A549 (cell line): ENCODE measurements at regions not wholly inside any gene's neighbourhood (a gene's known extent, or its start where the extent isn't known, plus 50 kb on each side); places are given as distances from the start of the nearest gene placed in this dataset.
"Not testable (repeated sequence)": the region's sequence is repeated elsewhere in the genome, so short reads cannot be mapped to it uniquely, and the experiment has no call there.

ENCODE experiments used
- CBX8 ChIP-seq: fragments of 200-600 bp; sonication (generic); IDR thresholded peaks from 2 replicates; pipeline ENCODE4 v1.6.1; 2016
- CHD2 ChIP-seq: fragments of 150-350 bp; IDR thresholded peaks from 2 replicates; pipeline ENCODE4 v1.6.1; 2014; ENCODE audit warnings: low read length; ENCODE audit not compliant: partially characterized antibody
- CTCF ChIP-seq: fragments of >200 bp; sonication (Bioruptor Twin); formaldehyde crosslinking; IDR thresholded peaks from 3 replicates; pipeline ENCODE4 v1.5.1; 2016
- EP300 ChIP-seq, 2 experiments: fragments of >200 bp; sonication (Bioruptor Twin); formaldehyde crosslinking; IDR thresholded peaks; 2 replicates in 1 of 2; 3 replicates in 1 of 2; pipeline ENCODE4 v1.6.1; 2016 to 2017
- ESRRA ChIP-seq: fragments of 150-350 bp; IDR thresholded peaks from 2 replicates; pipeline ENCODE4 v1.6.1; 2014; ENCODE audit warnings: mild to moderate bottlenecking, low read length, borderline replicate concordance
- KDM1A ChIP-seq: fragments of 200-600 bp; sonication (generic); IDR thresholded peaks from 2 replicates; pipeline ENCODE4 v1.6.1; 2016; ENCODE audit warnings: low read depth, mild to moderate bottlenecking
- MAFK ChIP-seq: fragments of 450-650 bp; IDR thresholded peaks from 2 replicates; pipeline ENCODE4 v1.6.1; 2014; ENCODE audit not compliant: partially characterized antibody
- MAX ChIP-seq: IDR thresholded peaks from 2 replicates; pipeline ENCODE4 v1.6.1; 2012
- NPAS2 ChIP-seq: fragments of 250-450 bp; sonication (Bioruptor Pico); IDR thresholded peaks from 2 replicates; pipeline ENCODE4 v1.8.0; 2022; ENCODE audit warnings: mild to moderate bottlenecking, moderate library complexity, borderline replicate concordance
- POLR2A ChIP-seq: IDR thresholded peaks from 2 replicates; pipeline ENCODE4 v1.6.1; 2012; ENCODE audit warnings: mild to moderate bottlenecking, low read length
- RCOR1 ChIP-seq: fragments of 150-350 bp; IDR thresholded peaks from 2 replicates; pipeline ENCODE4 v1.6.1; 2014; ENCODE audit warnings: antibody characterized with exemption, low read length, low read depth
- USF2 ChIP-seq: fragments of 450-650 bp; IDR thresholded peaks from 2 replicates; pipeline ENCODE4 v1.6.1; 2014; ENCODE audit warnings: antibody characterized with exemption

GRCh38 chr2:101625814-101626213 lies 71.7 kb upstream of the MAP4K4 start:
- not testable (repeated sequence) for TF ChIP-seq EP300 (IDR thresholded peaks at IDR 0.05); MAFK; CTCF; RCOR1; KDM1A; MAX; CHD2; ESRRA; CBX8; NPAS2 (CRISPR knock-in tag); POLR2A; USF2
